OCI-LY7 (cell line): ENCODE measurements at regions not wholly inside any gene's neighbourhood (a gene's known extent, or its start where the extent isn't known, plus 50 kb on each side); places are given as distances from the start of the nearest gene placed in this dataset.

Experiments
- BruUV-seq: library from RNA; stranded (reverse); fragments of 400-500 nt; replicated peaks from 2 replicates; lab custom pipeline; 2021; lab: Mats Ljungman, UMichigan
- CTCF ChIA-PET: fragments of 300-600 bp; sonication (Branson Sonifier 250); formaldehyde crosslinking; loops from one replicate; lab custom pipeline; 2022; ENCODE audit warnings: antibody characterized with exemption; ENCODE audit not compliant: unreplicated experiment; lab: Charles Lee
- POLR2A ChIA-PET: fragments of 300-600 bp; sonication (Branson Sonifier 250); formaldehyde crosslinking; loops from one replicate; lab custom pipeline; 2022; ENCODE audit warnings: antibody characterized with exemption; lab: Charles Lee
- DNase-seq: peaks from one replicate; pipeline ENCODE4 v3.0.0-alpha.2; 2015; ENCODE audit warnings: low spot score
- H2AFZ ChIP-seq: fragments of 200-600 bp; sonication (generic), shearing (Covaris generic); 2 replicates; pipeline ENCODE4 v1.6.1; 2014; ENCODE audit warnings: mild to moderate bottlenecking, antibody characterized with exemption, low read length, moderate library complexity
- H3K27ac ChIP-seq: fragments of 200-600 bp; sonication (generic); 2 replicates; pipeline ENCODE4 v1.5.1; 2014; ENCODE audit warnings: mixed run types, low read depth, mild to moderate bottlenecking, moderate library complexity, low read length, inconsistent platforms; ENCODE audit not compliant: poor library complexity, severe bottlenecking
- H3K36me3 ChIP-seq: fragments of 200-600 bp; sonication (generic); 2 replicates; pipeline ENCODE4 v1.6.1; 2014; ENCODE audit warnings: mild to moderate bottlenecking, antibody characterized with exemption, low read length, moderate library complexity, mixed read lengths; ENCODE audit not compliant: insufficient read depth
- H3K4me1 ChIP-seq: fragments of 200-600 bp; sonication (generic); 2 replicates; pipeline ENCODE4 v1.5.1; 2014; ENCODE audit warnings: mild to moderate bottlenecking, low read length; ENCODE audit not compliant: insufficient read depth, poor library complexity, severe bottlenecking
- H3K4me2 ChIP-seq: fragments of 200-600 bp; sonication (generic); 2 replicates; pipeline ENCODE4 v1.6.1; 2014; ENCODE audit warnings: mild to moderate bottlenecking, low read length
- H3K4me3 ChIP-seq: fragments of 200-600 bp; sonication (generic); 2 replicates; pipeline ENCODE4 v1.5.1; 2014; ENCODE audit warnings: mild to moderate bottlenecking, low read depth, low read length; ENCODE audit not compliant: poor library complexity, severe bottlenecking
- H3K79me2 ChIP-seq: fragments of 200-600 bp; sonication (generic); 2 replicates; pipeline ENCODE4 v1.6.1; 2016; ENCODE audit warnings: low read depth, mild to moderate bottlenecking, low read length, moderate library complexity, mixed read lengths; ENCODE audit not compliant: insufficient read depth
- H3K9me2 ChIP-seq: fragments of 200-600 bp; sonication (generic); 2 replicates; pipeline ENCODE4 v1.6.1; 2016; ENCODE audit warnings: mild to moderate bottlenecking, low read length, mixed read lengths; ENCODE audit not compliant: insufficient read depth
- H3K9me3 ChIP-seq: fragments of 200-600 bp; sonication (generic); 2 replicates; pipeline ENCODE4 v1.6.1; 2014; ENCODE audit warnings: mild to moderate bottlenecking, mixed run types, low read length, mixed read lengths
- H4K20me1 ChIP-seq: fragments of 200-600 bp; sonication (generic); 2 replicates; pipeline ENCODE4 v1.6.1; 2014; ENCODE audit warnings: mild to moderate bottlenecking, antibody characterized with exemption, low read length, moderate library complexity, mixed read lengths; ENCODE audit not compliant: insufficient read depth
- EZH2phosphoT487 ChIP-seq: fragments of 200-600 bp; sonication (generic); IDR thresholded peaks from 2 replicates; pipeline ENCODE4 v1.6.1; 2018; ENCODE audit warnings: low read depth, borderline replicate concordance, mild to moderate bottlenecking, mixed run types, antibody characterized with exemption, low read length, moderate library complexity, mixed read lengths
- intact Hi-C: fragments of 100-400 bp; cut with micrococcal nuclease; formaldehyde crosslinking; loops from one replicate; pipeline ENCODE4 v1.10.0; 2022; ENCODE audit not compliant: unreplicated experiment
- TF ChIP-seq, protein P1 (sequence below): fragments of 200-600 bp; sonication (generic); conservative IDR thresholded peaks from 2 replicates; pipeline ENCODE4 v1.5.1; 2014; ENCODE audit warnings: mild to moderate bottlenecking, antibody characterized with exemption, low read length, moderate library complexity, mixed read lengths

DNA sequence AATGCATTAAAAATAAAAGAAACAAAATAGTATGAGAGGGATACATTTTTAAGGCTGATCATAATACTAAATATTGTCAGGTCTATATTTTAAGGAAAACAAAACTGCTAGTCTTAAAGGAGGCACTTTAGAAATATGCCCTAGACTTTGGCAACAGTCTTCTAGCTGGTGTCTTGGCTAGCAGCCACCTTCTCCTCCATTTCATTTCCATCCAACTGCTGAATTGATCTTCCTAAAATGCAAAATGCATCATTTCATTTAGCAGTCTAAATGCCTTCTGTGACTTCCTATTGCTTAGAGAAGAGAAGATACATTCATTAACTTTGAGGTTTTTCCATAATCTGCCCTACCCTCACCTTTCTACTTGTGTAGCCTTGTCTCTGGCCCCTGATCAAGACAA, 1404.1 kb downstream of the CDH11 start:
- Histone ChIP-seq H3K4me2 (no peak overlapping the region), H2AFZ (no peak overlapping the region), H3K27ac (no peak overlapping the region), H3K9me2 (no peaks in the 10 kb centered on the region), H3K4me1 (no peaks in the 10 kb centered on the region), H3K36me3 (no peaks in the 10 kb centered on the region), H3K9me3 (no peaks in the 10 kb centered on the region), H3K4me3 (no peak overlapping the region), H4K20me1 (no peaks in the 10 kb centered on the region), H3K79me2 (no peaks in the 10 kb centered on the region)
- DNase-seq: no peak
- intact Hi-C loops: no loop called here
- BruUV-seq: no TSS peak
- TF ChIP-seq EZH2phosphoT487: no peak
- TF ChIP-seq, protein P1, sequence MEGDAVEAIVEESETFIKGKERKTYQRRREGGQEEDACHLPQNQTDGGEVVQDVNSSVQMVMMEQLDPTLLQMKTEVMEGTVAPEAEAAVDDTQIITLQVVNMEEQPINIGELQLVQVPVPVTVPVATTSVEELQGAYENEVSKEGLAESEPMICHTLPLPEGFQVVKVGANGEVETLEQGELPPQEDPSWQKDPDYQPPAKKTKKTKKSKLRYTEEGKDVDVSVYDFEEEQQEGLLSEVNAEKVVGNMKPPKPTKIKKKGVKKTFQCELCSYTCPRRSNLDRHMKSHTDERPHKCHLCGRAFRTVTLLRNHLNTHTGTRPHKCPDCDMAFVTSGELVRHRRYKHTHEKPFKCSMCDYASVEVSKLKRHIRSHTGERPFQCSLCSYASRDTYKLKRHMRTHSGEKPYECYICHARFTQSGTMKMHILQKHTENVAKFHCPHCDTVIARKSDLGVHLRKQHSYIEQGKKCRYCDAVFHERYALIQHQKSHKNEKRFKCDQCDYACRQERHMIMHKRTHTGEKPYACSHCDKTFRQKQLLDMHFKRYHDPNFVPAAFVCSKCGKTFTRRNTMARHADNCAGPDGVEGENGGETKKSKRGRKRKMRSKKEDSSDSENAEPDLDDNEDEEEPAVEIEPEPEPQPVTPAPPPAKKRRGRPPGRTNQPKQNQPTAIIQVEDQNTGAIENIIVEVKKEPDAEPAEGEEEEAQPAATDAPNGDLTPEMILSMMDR: no peak
- ChIA-PET POLR2A (interaction anchor here (0.7 to 1.3 kb wide), 2 partner anchors 12 to 89 kb away, joined by 3 to 4 read pairs; no protein-coding TSS in a partner anchor), CTCF (no interaction called here)

DNA sequence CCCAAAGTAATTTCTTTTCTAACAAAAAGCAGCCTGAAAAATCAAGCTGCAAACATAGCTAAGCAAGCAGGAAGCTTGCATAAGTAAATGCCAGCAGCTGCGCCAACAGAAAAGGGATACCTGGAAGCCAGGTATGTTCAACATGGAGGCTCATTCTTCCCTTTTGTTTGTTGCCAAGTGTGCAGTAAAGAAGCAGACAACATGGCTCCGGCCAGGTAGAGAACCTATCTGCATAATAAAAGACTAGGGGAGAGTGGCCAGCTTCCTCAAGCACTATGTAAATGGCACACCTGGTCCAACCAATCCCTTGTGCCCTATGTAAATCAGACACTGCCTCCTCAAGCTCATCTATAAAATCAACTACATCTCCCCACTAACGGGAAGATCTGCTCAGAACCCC, 1407.0 kb downstream of the CDH11 start:
- H3K9me3 ChIP-seq: no peaks in the 10 kb centered on the region
- H2AFZ ChIP-seq: no peak overlapping the region
- intact Hi-C loops: no loop called here
- no peak overlapping the region for H3K27ac ChIP-seq
- H3K9me2 ChIP-seq: no peaks in the 10 kb centered on the region
- TF ChIP-seq, protein P1: no peak
- TF ChIP-seq EZH2phosphoT487: no peak
- H3K36me3 ChIP-seq: no peaks in the 10 kb centered on the region
- no peaks in the 10 kb centered on the region for H3K4me1 ChIP-seq
- no peak for DNase-seq
- no TSS peak for BruUV-seq
- no peak overlapping the region for H3K4me3 ChIP-seq
- no peaks in the 10 kb centered on the region for H3K79me2 ChIP-seq
- no peak overlapping the region for H3K4me2 ChIP-seq
- ChIA-PET POLR2A (interaction anchor here (0.5 to 1.2 kb wide), 2 partner anchors 14 to 38 kb away, joined by 3 read pairs; no protein-coding TSS in a partner anchor), CTCF (no interaction called here)
- H4K20me1 ChIP-seq: no peaks in the 10 kb centered on the region

DNA sequence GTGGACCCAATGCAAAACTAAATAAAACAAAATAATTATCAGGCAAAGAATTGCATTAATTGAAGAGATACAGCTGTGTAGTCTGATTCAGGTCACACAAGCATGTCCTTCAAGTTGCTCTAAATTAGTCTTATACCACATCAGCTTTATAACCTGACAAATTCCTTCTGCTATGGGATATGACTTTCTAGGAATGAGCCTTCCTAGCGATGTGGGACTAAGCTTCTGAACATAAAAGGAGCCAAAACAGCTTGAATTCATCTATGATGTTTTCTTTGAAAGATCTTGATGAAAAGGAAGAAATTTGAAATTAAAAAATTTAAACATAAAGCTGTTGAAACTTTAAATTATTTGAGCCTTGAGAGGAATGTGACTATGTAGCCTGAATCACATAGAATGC, 1409.1 kb downstream of the CDH11 start:
- H3K9me2 ChIP-seq: no peaks in the 10 kb centered on the region
- ChIA-PET POLR2A (no interaction called here), CTCF (no interaction called here)
- H3K27ac ChIP-seq: no peak overlapping the region
- intact Hi-C loops: no loop called here
- DNase-seq: no peak
- no peaks in the 10 kb centered on the region for H3K4me1 ChIP-seq
- BruUV-seq: no TSS peak
- no peaks in the 10 kb centered on the region for H3K36me3 ChIP-seq
- H2AFZ ChIP-seq: no peak overlapping the region
- H4K20me1 ChIP-seq: no peaks in the 10 kb centered on the region
- TF ChIP-seq EZH2phosphoT487: no peak
- TF ChIP-seq, protein P1: no peak
- no peak overlapping the region for H3K4me3 ChIP-seq
- no peak overlapping the region for H3K4me2 ChIP-seq
- no peaks in the 10 kb centered on the region for H3K9me3 ChIP-seq
- H3K79me2 ChIP-seq: no peaks in the 10 kb centered on the region
